ENCODE measurements at regions not wholly inside any gene's neighbourhood (a gene's known extent, or its start where the extent isn't known, plus 50 kb on each side); places are given as distances from the start of the nearest gene placed in this dataset.

- H3K27ac ChIP-seq (ENCODE audit: low read depth), result no peak overlapping the region
- H3K9me3 Mint-ChIP-seq, result no peaks in the 10 kb centered on the region
- H3K36me3 ChIP-seq (ENCODE audit: insufficient read depth), result no peaks in the 10 kb centered on the region
- no peaks in the 10 kb centered on the region for H3K79me2 ChIP-seq (replicated peaks; ENCODE audit: insufficient read depth)
- H3K4me1 Mint-ChIP-seq, result no peaks in the 10 kb centered on the region
- no peaks in the 10 kb centered on the region for H3K4me1 ChIP-seq (ENCODE audit: insufficient read depth)
- no peak overlapping the region for H3K4me3 ChIP-seq
- no peaks in the 10 kb centered on the region for H3F3A ChIP-seq (replicated peaks; ENCODE audit: low read depth)
- ATAC-seq (no peak), DNase-seq (ENCODE audit: low spot score) (no peak)
- H4K20me1 ChIP-seq (replicated peaks; ENCODE audit: insufficient read depth), result no peaks in the 10 kb centered on the region
- TF ChIP-seq, protein P1, sequence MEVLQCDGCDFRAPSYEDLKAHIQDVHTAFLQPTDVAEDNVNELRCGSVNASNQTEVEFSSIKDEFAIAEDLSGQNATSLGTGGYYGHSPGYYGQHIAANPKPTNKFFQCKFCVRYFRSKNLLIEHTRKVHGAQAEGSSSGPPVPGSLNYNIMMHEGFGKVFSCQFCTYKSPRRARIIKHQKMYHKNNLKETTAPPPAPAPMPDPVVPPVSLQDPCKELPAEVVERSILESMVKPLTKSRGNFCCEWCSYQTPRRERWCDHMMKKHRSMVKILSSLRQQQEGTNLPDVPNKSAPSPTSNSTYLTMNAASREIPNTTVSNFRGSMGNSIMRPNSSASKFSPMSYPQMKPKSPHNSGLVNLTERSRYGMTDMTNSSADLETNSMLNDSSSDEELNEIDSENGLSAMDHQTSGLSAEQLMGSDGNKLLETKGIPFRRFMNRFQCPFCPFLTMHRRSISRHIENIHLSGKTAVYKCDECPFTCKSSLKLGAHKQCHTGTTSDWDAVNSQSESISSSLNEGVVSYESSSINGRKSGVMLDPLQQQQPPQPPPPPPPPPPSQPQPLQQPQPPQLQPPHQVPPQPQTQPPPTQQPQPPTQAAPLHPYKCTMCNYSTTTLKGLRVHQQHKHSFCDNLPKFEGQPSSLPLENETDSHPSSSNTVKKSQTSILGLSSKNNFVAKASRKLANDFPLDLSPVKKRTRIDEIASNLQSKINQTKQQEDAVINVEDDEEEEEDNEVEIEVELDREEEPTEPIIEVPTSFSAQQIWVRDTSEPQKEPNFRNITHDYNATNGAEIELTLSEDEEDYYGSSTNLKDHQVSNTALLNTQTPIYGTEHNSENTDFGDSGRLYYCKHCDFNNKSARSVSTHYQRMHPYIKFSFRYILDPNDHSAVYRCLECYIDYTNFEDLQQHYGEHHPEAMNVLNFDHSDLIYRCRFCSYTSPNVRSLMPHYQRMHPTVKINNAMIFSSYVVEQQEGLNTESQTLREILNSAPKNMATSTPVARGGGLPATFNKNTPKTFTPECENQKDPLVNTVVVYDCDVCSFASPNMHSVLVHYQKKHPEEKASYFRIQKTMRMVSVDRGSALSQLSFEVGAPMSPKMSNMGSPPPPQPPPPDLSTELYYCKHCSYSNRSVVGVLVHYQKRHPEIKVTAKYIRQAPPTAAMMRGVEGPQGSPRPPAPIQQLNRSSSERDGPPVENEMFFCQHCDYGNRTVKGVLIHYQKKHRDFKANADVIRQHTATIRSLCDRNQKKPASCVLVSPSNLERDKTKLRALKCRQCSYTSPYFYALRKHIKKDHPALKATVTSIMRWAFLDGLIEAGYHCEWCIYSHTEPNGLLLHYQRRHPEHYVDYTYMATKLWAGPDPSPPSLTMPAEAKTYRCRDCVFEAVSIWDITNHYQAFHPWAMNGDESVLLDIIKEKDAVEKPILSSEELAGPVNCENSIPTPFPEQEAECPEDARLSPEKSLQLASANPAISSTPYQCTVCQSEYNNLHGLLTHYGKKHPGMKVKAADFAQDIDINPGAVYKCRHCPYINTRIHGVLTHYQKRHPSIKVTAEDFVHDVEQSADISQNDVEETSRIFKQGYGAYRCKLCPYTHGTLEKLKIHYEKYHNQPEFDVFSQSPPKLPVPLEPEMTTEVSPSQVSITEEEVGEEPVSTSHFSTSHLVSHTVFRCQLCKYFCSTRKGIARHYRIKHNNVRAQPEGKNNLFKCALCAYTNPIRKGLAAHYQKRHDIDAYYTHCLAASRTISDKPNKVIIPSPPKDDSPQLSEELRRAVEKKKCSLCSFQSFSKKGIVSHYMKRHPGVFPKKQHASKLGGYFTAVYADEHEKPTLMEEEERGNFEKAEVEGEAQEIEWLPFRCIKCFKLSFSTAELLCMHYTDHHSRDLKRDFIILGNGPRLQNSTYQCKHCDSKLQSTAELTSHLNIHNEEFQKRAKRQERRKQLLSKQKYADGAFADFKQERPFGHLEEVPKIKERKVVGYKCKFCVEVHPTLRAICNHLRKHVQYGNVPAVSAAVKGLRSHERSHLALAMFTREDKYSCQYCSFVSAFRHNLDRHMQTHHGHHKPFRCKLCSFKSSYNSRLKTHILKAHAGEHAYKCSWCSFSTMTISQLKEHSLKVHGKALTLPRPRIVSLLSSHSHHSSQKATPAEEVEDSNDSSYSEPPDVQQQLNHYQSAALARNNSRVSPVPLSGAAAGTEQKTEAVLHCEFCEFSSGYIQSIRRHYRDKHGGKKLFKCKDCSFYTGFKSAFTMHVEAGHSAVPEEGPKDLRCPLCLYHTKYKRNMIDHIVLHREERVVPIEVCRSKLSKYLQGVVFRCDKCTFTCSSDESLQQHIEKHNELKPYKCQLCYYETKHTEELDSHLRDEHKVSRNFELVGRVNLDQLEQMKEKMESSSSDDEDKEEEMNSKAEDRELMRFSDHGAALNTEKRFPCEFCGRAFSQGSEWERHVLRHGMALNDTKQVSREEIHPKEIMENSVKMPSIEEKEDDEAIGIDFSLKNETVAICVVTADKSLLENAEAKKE (CRISPR knock-in tag; IDR thresholded peaks at IDR 0.05), result no peak
- no peak for TF ChIP-seq JUNB (IDR thresholded peaks at IDR 0.05; ENCODE audit: unreplicated experiment)
- no peak for TF ChIP-seq REST (IDR thresholded peaks at IDR 0.05; ENCODE audit: unreplicated experiment)
- TF ChIP-seq, protein P2, sequence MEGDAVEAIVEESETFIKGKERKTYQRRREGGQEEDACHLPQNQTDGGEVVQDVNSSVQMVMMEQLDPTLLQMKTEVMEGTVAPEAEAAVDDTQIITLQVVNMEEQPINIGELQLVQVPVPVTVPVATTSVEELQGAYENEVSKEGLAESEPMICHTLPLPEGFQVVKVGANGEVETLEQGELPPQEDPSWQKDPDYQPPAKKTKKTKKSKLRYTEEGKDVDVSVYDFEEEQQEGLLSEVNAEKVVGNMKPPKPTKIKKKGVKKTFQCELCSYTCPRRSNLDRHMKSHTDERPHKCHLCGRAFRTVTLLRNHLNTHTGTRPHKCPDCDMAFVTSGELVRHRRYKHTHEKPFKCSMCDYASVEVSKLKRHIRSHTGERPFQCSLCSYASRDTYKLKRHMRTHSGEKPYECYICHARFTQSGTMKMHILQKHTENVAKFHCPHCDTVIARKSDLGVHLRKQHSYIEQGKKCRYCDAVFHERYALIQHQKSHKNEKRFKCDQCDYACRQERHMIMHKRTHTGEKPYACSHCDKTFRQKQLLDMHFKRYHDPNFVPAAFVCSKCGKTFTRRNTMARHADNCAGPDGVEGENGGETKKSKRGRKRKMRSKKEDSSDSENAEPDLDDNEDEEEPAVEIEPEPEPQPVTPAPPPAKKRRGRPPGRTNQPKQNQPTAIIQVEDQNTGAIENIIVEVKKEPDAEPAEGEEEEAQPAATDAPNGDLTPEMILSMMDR (conservative IDR thresholded peaks at IDR 0.05; ENCODE audit: low read depth in 2 of 2), result no peak
- TF ChIP-seq CREB1 (CRISPR knock-in tag; IDR thresholded peaks at IDR 0.05; ENCODE audit: low read depth), result no peak
- TF ChIP-seq ZNF114 (CRISPR knock-in tag; IDR thresholded peaks at IDR 0.05), result no peak
- TF ChIP-seq STAT1 (IDR thresholded peaks at IDR 0.05; ENCODE audit: unreplicated experiment), result no peak
- TF ChIP-seq EZH2phosphoT487 (IDR thresholded peaks at IDR 0.05; ENCODE audit: unreplicated experiment), result no peak
- TF ChIP-seq ETS1 (IDR thresholded peaks at IDR 0.05), result no peak
- no peak for TF ChIP-seq NANOG (IDR thresholded peaks at IDR 0.05; ENCODE audit: borderline replicate concordance)
- no peak for TF ChIP-seq POLR2AphosphoS5 (IDR thresholded peaks at IDR 0.05; ENCODE audit: low read depth)
- TF ChIP-seq EZH2 (IDR thresholded peaks at IDR 0.05; ENCODE audit: low read depth, unreplicated experiment), result no peak
- TF ChIP-seq ZNF331 (CRISPR knock-in tag; IDR thresholded peaks at IDR 0.05; ENCODE audit: low read depth), result no peak
- no peak overlapping the region for H3K4me2 ChIP-seq
- H3K27me3 Mint-ChIP-seq (ENCODE audit: insufficient read depth, low read depth, poor library complexity), result no peaks in the 10 kb centered on the region
- no peak overlapping the region for H3K4me3 Mint-ChIP-seq
- H3K36me3 Mint-ChIP-seq (ENCODE audit: low read depth), result no peaks in the 10 kb centered on the region
- H3K9me2 ChIP-seq (ENCODE audit: insufficient read depth), result no peaks in the 10 kb centered on the region
- H3K27ac Mint-ChIP-seq, result no peak overlapping the region
- no peaks in the 10 kb centered on the region for H3K27me3 ChIP-seq (ENCODE audit: insufficient read depth)
- H2AFZ ChIP-seq, result no peak overlapping the region
These were observed 102.5 kb downstream of the FSCB start for GRCh38 chr14:44404599-44404998.

All from GM23338 (cell line).